B cell (primary cell): ENCODE measurements at regions not wholly inside any gene's neighbourhood (a gene's known extent, or its start where the extent isn't known, plus 50 kb on each side); places are given as distances from the start of the nearest gene placed in this dataset.

ENCODE experiments used
- ATAC-seq: fragments of 200-7000 bp; cut with Tn5 transposase; one replicate; pipeline ENCODE4 v1.10.0; 2021; ENCODE audit warnings: low read depth, mild to moderate bottlenecking, moderate number of reproducible peaks, moderate library complexity
- CTCF ChIA-PET: fragments of 350-600 bp; sonication (Branson Sonifier 250); formaldehyde crosslinking; loops from one replicate; lab custom pipeline; 2021; ENCODE audit warnings: antibody characterized with exemption, inconsistent platforms; lab: Charles Lee
- POLR2A ChIA-PET: fragments of 350-600 bp; sonication (Branson Sonifier 250); formaldehyde crosslinking; loops from one replicate; lab custom pipeline; 2021; ENCODE audit warnings: antibody characterized with exemption; lab: Charles Lee
- DNase-seq: peaks from one replicate; pipeline ENCODE4 v3.0.0; 2013
- H2AFZ ChIP-seq: 2 replicates; pipeline ENCODE4 v1.6.1; 2012; ENCODE audit warnings: mild to moderate bottlenecking, low read depth, low read length; ENCODE audit not compliant: insufficient read depth, poor library complexity, severe bottlenecking
- H3K27ac ChIP-seq, 2 donors: 1 replicate in 1 of 2; 2 replicates in 1 of 2; pipeline ENCODE4 v1.5.1; 2012 to 2013; ENCODE audit warnings: low read length in 2 of 2, mild to moderate bottlenecking in 2 of 2, moderate library complexity in 1 of 2
- H3K27me3 ChIP-seq, 4 experiments: fragments of 200-600 bp in 1 of 4; sonication (generic) in 1 of 4; replicated peaks in 1 of 4; 1 replicate in 2 of 4; 2 replicates in 2 of 4; pipeline versions ENCODE4 v1.6.1 to v1.7.0; 2013 to 2016; ENCODE audit warnings: low read length in 3 of 4, mild to moderate bottlenecking in 2 of 4, mixed read lengths in 1 of 4, moderate library complexity in 1 of 4; ENCODE audit not compliant: insufficient read depth in 4 of 4, control insufficient read depth in 3 of 4; ENCODE audit errors: control extremely low read depth in 1 of 4
- H3K36me3 ChIP-seq, 2 experiments: replicated peaks in 1 of 2; 1 replicate in 1 of 2; 2 replicates in 1 of 2; pipeline versions ENCODE4 v1.6.1 to v1.7.1; 2013; ENCODE audit warnings: low read length in 1 of 2; ENCODE audit not compliant: insufficient read depth in 2 of 2, control insufficient read depth in 1 of 2; ENCODE audit errors: control extremely low read depth in 1 of 2, extremely low read depth in 1 of 2
- H3K4me1 ChIP-seq, 2 donors: fragments of 200-600 bp in 1 of 2; sonication (generic) in 1 of 2; 1 replicate in 1 of 2; 2 replicates in 1 of 2; pipeline versions ENCODE4 v1.5.1 to v1.6.1; 2013 to 2017; ENCODE audit warnings: low read length in 2 of 2; ENCODE audit not compliant: control insufficient read depth in 2 of 2, insufficient read depth in 2 of 2
- H3K4me2 ChIP-seq: replicated peaks from 2 replicates; pipeline ENCODE3; 2012; ENCODE audit warnings: mild to moderate bottlenecking, low read depth, low read length; ENCODE audit not compliant: poor library complexity, severe bottlenecking
- H3K4me3 ChIP-seq, 5 experiments: fragments of 200-600 bp in 1 of 5; sonication (generic) in 1 of 5; 1 replicate in 3 of 5; 2 replicates in 2 of 5; pipeline versions ENCODE4 v1.5.1 to v1.7.0; 2011 to 2016; ENCODE audit warnings: low read length in 4 of 5, mild to moderate bottlenecking in 4 of 5, low read depth in 2 of 5, control low read depth in 1 of 5, moderate library complexity in 1 of 5; ENCODE audit not compliant: insufficient read depth in 1 of 5; ENCODE audit errors: control extremely low read depth in 1 of 5, extremely low read depth in 1 of 5
- H3K79me2 ChIP-seq: fragments of 200-600 bp; sonication (generic); one replicate; pipeline ENCODE4 v1.6.0; 2016; ENCODE audit warnings: low read length; ENCODE audit not compliant: control insufficient read depth, insufficient read depth
- H3K9ac ChIP-seq: fragments of 200-600 bp; sonication (generic); 2 replicates; pipeline ENCODE4 v1.6.1; 2017; ENCODE audit warnings: mild to moderate bottlenecking, low read length, moderate library complexity
- H3K9me3 ChIP-seq, 3 donors: one replicate each; pipeline versions ENCODE4 v1.6.1 to v1.7.1; 2013; ENCODE audit warnings: low read length in 2 of 3; ENCODE audit not compliant: control insufficient read depth in 2 of 3, insufficient read depth in 1 of 3; ENCODE audit errors: control extremely low read depth in 1 of 3
- H4K20me1 ChIP-seq: 2 replicates; pipeline ENCODE4 v1.6.0; 2012; ENCODE audit warnings: mild to moderate bottlenecking, low read length; ENCODE audit not compliant: insufficient read depth, control insufficient read depth, poor library complexity, severe bottlenecking
- H3K27ac Mint-ChIP-seq: one replicate; pipeline ENCODE4 v1.8.0; 2021; ENCODE audit warnings: mixed read lengths
- H3K27me3 Mint-ChIP-seq: one replicate; pipeline ENCODE4 v1.8.0; 2021; ENCODE audit warnings: mixed read lengths
- H3K4me1 Mint-ChIP-seq: one replicate; pipeline ENCODE4 v1.8.0; 2021; ENCODE audit warnings: mixed read lengths
- H3K4me3 Mint-ChIP-seq: one replicate; pipeline ENCODE4 v1.8.0; 2021; ENCODE audit warnings: mixed read lengths
- H3K9me3 Mint-ChIP-seq: one replicate; pipeline ENCODE4 v1.8.0; 2022; ENCODE audit warnings: mixed read lengths; ENCODE audit not compliant: insufficient read depth
- CTCF ChIP-seq: fragments of 200-600 bp; IDR thresholded peaks from one replicate; pipeline ENCODE4 v1.8.0; 2022; ENCODE audit warnings: antibody characterized with exemption, mild to moderate bottlenecking
- EZH2 ChIP-seq: IDR thresholded peaks from 2 replicates; pipeline ENCODE4 v1.6.1; 2012; ENCODE audit warnings: borderline replicate concordance, low read depth, mild to moderate bottlenecking, moderate library complexity, low read length; ENCODE audit not compliant: insufficient read depth, poor library complexity, severe bottlenecking
- WGBS: methylation state at CpG from one replicate; pipeline ENCODE4 v1.1.5; 2013; ENCODE audit warnings: missing lambda C conversion rate; ENCODE audit not compliant: insufficient coverage; 5-methylcytosine and 5-hydroxymethylcytosine counted together
- intact Hi-C: fragments of 100-400 bp; cut with micrococcal nuclease; formaldehyde crosslinking; loops from one replicate; pipeline ENCODE4 v1.10.0; 2022

GRCh38 chr10:128326851-128327250 is 200.6 kb upstream of the MKI67 start:
- Histone ChIP-seq H3K4me2 (no peak overlapping the region), H2AFZ (no peak overlapping the region), H3K4me1 (no peaks in the 10 kb centered on the region), H3K9ac (no peak overlapping the region), H3K27me3 (no peaks in the 10 kb centered on the region), H3K4me3 (no peak overlapping the region), H4K20me1 (no peaks in the 10 kb centered on the region), H3K27ac (no peak overlapping the region), H3K36me3 (no peaks in the 10 kb centered on the region), H3K9me3 (peaks cover 0 to 8% (median 0%) of the 10 kb centered on the region in 3 donors), H3K79me2 (no peaks in the 10 kb centered on the region)
- Mint-ChIP-seq H3K27me3 (peaks cover 5% of the 10 kb centered on the region), H3K4me3 (no peak overlapping the region), H3K9me3 (no peaks in the 10 kb centered on the region), H3K27ac (no peak overlapping the region), H3K4me1 (no peaks in the 10 kb centered on the region)
- 83% methylated on average over 5 of the region's 11 CpGs for WGBS
- ATAC-seq = no peak
- ChIA-PET POLR2A (no interaction called here), CTCF (no interaction called here)
- no peak for DNase-seq
- intact Hi-C loops = no loop called here
- no peak for TF ChIP-seq CTCF
- TF ChIP-seq EZH2 = no peak

GRCh38 chr10:128336401-128336800 is 210.2 kb upstream of the MKI67 start:
- no peak overlapping the region for H3K4me2 ChIP-seq
- POLR2A ChIA-PET = no interaction called here
- Mint-ChIP-seq H3K27me3 (peaks cover 3% of the 10 kb centered on the region), H3K27ac (no peak overlapping the region), H3K4me1 (no peaks in the 10 kb centered on the region), H3K4me3 (no peak overlapping the region), H3K9me3 (no peaks in the 10 kb centered on the region)
- ATAC-seq = no peak
- no peak for DNase-seq
- no peak overlapping the region for H3K9ac ChIP-seq
- TF ChIP-seq EZH2 (no peak), CTCF (no peak)
- H3K27ac ChIP-seq = no peak overlapping the region
- intact Hi-C loops = no loop called here
- H3K9me3 ChIP-seq = peaks cover 0 to 1% (median 0%) of the 10 kb centered on the region in 3 donors
- no peak overlapping the region for H2AFZ ChIP-seq
- H3K4me3 ChIP-seq = no peak overlapping the region
- no peaks in the 10 kb centered on the region for H3K4me1 ChIP-seq
- H3K79me2 ChIP-seq = no peaks in the 10 kb centered on the region
- H3K36me3 ChIP-seq = no peaks in the 10 kb centered on the region
- no peaks in the 10 kb centered on the region for H3K27me3 ChIP-seq
- CTCF ChIA-PET = no interaction called here
- 85% methylated on average over 2 of the region's 6 CpGs for WGBS
- no peaks in the 10 kb centered on the region for H4K20me1 ChIP-seq
